ENCODE measurements at regions not wholly inside any gene's neighbourhood (a gene's known extent, or its start where the extent isn't known, plus 50 kb on each side); places are given as distances from the start of the nearest gene placed in this dataset.
"Not testable (repeated sequence)": the region's sequence is repeated elsewhere in the genome, so short reads cannot be mapped to it uniquely, and the experiment has no call there.

DNA sequence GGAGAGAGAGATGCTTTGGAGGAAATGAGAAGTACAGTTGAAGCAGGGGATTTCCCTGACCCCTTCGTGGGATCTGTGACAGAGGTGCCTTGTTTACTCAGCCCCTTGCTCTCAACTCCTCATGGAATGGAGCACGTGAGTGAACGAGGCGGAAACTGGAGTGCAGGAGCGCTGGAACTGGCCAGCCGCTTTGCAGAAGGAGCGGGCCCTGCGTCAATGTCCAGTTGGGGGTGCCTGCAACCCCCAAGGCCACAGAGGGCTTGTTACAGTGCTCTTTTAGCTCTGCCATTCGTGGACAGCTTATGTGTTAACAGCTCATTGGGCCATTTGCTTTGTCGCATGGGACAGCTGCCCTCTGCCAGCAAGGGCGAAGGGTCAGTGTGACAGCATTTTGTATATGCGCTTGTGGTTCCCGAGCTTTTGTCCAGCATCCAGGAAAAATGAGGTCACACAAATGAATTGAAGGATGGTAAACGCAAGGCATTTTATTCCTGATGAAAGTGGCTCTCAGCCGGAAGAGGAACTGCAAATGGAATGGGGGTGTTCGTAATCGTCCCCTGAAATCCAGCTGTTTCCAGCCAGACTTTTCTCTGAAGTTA, 1395.1 kb downstream of the CDH8 start:
- no peak for DNase-seq
- H3K27ac ChIP-seq = no peak overlapping the region
- WGBS, 5 donors = 79 to 86% (median 81%) methylated on average over 17 of the region's 17 CpGs
- no peaks in the 10 kb centered on the region for H3K36me3 ChIP-seq
- TF ChIP-seq, protein P1, sequence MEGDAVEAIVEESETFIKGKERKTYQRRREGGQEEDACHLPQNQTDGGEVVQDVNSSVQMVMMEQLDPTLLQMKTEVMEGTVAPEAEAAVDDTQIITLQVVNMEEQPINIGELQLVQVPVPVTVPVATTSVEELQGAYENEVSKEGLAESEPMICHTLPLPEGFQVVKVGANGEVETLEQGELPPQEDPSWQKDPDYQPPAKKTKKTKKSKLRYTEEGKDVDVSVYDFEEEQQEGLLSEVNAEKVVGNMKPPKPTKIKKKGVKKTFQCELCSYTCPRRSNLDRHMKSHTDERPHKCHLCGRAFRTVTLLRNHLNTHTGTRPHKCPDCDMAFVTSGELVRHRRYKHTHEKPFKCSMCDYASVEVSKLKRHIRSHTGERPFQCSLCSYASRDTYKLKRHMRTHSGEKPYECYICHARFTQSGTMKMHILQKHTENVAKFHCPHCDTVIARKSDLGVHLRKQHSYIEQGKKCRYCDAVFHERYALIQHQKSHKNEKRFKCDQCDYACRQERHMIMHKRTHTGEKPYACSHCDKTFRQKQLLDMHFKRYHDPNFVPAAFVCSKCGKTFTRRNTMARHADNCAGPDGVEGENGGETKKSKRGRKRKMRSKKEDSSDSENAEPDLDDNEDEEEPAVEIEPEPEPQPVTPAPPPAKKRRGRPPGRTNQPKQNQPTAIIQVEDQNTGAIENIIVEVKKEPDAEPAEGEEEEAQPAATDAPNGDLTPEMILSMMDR (IDR thresholded peaks at IDR 0.05 in 8 of 11, conservative IDR thresholded peaks at IDR 0.05 in 3 of 11) = no peak
- no peak for TF ChIP-seq POLR2A (IDR thresholded peaks at IDR 0.05)
- TF ChIP-seq POLR2AphosphoS5 (IDR thresholded peaks at IDR 0.05) = no peak
- intact Hi-C loops (cut with DNase I; ENCODE audit: low total_unique reads) = no loop called here
- no peaks in the 10 kb centered on the region for H3K27me3 ChIP-seq (replicated peaks in 1 of 7)
- H3K4me3 ChIP-seq = no peak overlapping the region
- peaks cover 0 to 21% (median 2%) of the 10 kb centered on the region in 8 donors for H3K9me3 ChIP-seq
- no peaks in the 10 kb centered on the region for H3K4me1 ChIP-seq

DNA sequence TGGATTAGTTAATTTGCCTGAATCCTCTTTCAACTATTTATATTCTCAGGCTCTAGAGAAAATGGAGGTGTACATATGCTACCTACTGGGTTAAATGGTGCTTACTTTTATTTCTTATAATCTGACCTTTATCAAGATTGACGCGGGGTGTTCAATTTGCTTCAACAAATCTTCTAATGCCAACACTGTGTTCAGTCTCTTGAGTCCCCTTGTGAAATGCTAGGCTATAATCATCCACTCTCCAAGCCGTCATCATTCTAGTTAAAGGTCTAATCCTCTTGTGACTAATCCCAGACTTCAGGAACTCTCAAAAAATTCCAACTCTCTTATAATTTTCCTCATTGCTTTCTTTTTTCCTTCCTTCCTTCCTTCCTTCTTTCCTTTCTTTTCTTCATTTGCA, 1396.2 kb downstream of the CDH8 start:
- Histone ChIP-seq H3K4me1 (no peaks in the 10 kb centered on the region), H3K9me3 (peaks cover 0 to 21% (median 2%) of the 10 kb centered on the region in 8 donors), H3K4me3 (no peak overlapping the region), H3K36me3 (no peaks in the 10 kb centered on the region), H3K27me3 (replicated peaks in 1 of 7) (no peaks in the 10 kb centered on the region), H3K27ac (no peak overlapping the region)
- WGBS, 5 donors = 85 to 94% (median 90%) methylated on average over 3 of the region's 3 CpGs
- intact Hi-C loops (cut with DNase I; ENCODE audit: low total_unique reads) = no loop called here
- TF ChIP-seq POLR2AphosphoS5 (IDR thresholded peaks at IDR 0.05) = no peak
- no peak for TF ChIP-seq POLR2A (IDR thresholded peaks at IDR 0.05)
- TF ChIP-seq, protein P1 (IDR thresholded peaks at IDR 0.05 in 8 of 11, conservative IDR thresholded peaks at IDR 0.05 in 3 of 11) = no peak
- no peak for DNase-seq

DNA sequence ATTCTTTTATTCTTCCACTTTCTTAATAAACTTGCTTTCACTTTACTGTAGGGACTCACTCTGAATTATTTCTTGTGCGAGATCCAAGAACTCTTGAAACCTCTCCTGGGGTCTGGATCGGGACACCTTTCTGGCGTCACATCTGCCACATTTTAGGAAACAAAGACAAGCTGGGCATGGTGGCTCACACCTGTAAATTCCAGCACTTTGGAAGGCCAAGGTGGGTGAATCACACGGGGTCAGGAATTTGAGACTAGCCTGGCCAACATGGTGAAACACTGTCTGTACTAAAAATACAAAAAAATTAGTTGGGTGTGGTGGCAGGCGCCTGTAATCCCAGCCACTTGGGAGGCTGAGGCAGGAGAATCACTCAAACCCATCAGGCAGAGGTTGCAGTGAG, 1399.6 kb downstream of the CDH8 start:
- H3K27me3 ChIP-seq (replicated peaks in 1 of 7); intact Hi-C loops (cut with DNase I; ENCODE audit: low total_unique reads); DNase-seq; H3K27ac ChIP-seq; H3K36me3 ChIP-seq; H3K4me1 ChIP-seq; H3K4me3 ChIP-seq: not testable (repeated sequence)
- peaks cover 0 to 37% (median 19%) of the 10 kb centered on the region in 8 donors for H3K9me3 ChIP-seq
- WGBS, 5 donors = 72 to 87% (median 79%) methylated on average over 5 of the region's 5 CpGs

DNA sequence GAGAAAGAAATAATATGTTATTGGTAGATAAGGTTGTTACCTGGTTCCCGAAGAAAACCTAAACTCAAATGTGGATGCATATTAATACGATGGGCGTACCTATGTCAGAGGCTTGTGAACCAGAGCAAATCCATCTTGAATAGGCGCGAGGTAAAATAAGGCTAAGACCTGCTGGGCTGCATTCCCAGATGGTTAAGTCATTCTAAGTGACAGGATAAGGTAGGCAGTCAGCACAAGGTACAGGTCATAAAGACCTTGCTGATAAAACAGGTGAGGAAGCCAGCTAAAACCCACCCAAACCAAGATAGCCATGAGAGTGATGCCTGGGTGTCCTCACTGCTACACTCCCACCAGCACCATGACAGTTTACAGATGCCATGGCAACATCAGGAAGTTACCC, 1400.1 kb downstream of the CDH8 start:
- Histone ChIP-seq H3K27me3 (replicated peaks in 1 of 7) (no peaks in the 10 kb centered on the region), H3K9me3 (peaks cover 0 to 37% (median 19%) of the 10 kb centered on the region in 8 donors), H3K27ac (no peak overlapping the region), H3K4me1 (no peaks in the 10 kb centered on the region), H3K4me3 (no peak overlapping the region), H3K36me3 (no peaks in the 10 kb centered on the region)
- WGBS, 5 donors = 67 to 84% (median 72%) methylated on average over 5 of the region's 5 CpGs
- intact Hi-C loops (cut with DNase I; ENCODE audit: low total_unique reads) = no loop called here
- TF ChIP-seq POLR2AphosphoS5 (IDR thresholded peaks at IDR 0.05) (no peak), POLR2A (IDR thresholded peaks at IDR 0.05) (no peak)
- TF ChIP-seq, protein P1 (IDR thresholded peaks at IDR 0.05 in 8 of 11, conservative IDR thresholded peaks at IDR 0.05 in 3 of 11) = no peak
- no peak for DNase-seq

DNA sequence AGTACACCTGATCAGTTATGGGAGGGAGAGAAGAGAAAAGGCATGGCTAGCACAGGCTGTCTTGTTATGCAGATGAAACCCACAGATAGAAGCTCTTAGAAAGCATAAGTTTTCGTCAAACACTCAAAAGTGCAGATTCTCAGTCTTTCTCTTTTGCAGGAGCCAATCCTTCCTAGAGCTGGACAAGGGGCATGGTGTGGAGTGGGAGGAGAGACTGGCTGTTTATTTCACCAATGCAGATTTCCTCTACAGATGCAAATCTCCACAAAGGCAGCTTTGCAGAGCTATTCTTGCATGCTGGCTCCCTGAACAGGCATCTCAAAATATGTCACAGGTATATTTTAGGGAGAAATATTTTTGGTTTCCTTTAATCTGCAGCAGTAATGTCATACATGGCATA, 1400.7 kb downstream of the CDH8 start:
- no peak overlapping the region for H3K4me3 ChIP-seq
- TF ChIP-seq, protein P1 (IDR thresholded peaks at IDR 0.05 in 8 of 11, conservative IDR thresholded peaks at IDR 0.05 in 3 of 11) = no peak

More for the DNA sequence above, 1400.7 kb downstream of the CDH8 start:
- Histone ChIP-seq H3K4me1 (no peaks in the 10 kb centered on the region), H3K27ac (no peak overlapping the region), H3K27me3 (replicated peaks in 1 of 7) (no peaks in the 10 kb centered on the region), H3K36me3 (no peaks in the 10 kb centered on the region), H3K9me3 (peaks cover 0 to 38% (median 22%) of the 10 kb centered on the region in 8 donors)
- DNase-seq = no peak
- 55 to 84% (median 72%) methylated on average over 1 of the region's 1 CpG for WGBS, 5 donors
- intact Hi-C loops (cut with DNase I; ENCODE audit: low total_unique reads) = no loop called here
